H9 (cell line): ENCODE measurements at regions not wholly inside any gene's neighbourhood (a gene's known extent, or its start where the extent isn't known, plus 50 kb on each side); places are given as distances from the start of the nearest gene placed in this dataset.

Experiments used
- DNase-seq: peaks from one replicate; pipeline ENCODE4 v3.0.0-alpha.2; 2017
- H2AFZ ChIP-seq: one replicate; pipeline ENCODE4 v1.6.1; 2013; ENCODE audit warnings: mild to moderate bottlenecking, low read length, control low read depth, moderate library complexity
- H2AK5ac ChIP-seq: 2 replicates; pipeline ENCODE4 v1.6.1; 2013; ENCODE audit warnings: low read length, control low read depth, mixed read lengths; ENCODE audit not compliant: insufficient read length
- H2BK120ac ChIP-seq: one replicate; pipeline ENCODE4 v1.6.1; 2013; ENCODE audit warnings: low read depth, mild to moderate bottlenecking, low read length, control low read depth, inconsistent platforms; ENCODE audit not compliant: poor library complexity, severe bottlenecking
- H2BK12ac ChIP-seq: 2 replicates; pipeline ENCODE4 v1.6.1; 2013; ENCODE audit warnings: low read length, control low read depth, mixed read lengths, low read depth; ENCODE audit not compliant: insufficient read length
- H2BK15ac ChIP-seq: 2 replicates; pipeline ENCODE4 v1.6.1; 2013; ENCODE audit warnings: low read depth, low read length, control low read depth
- H2BK20ac ChIP-seq: one replicate; pipeline ENCODE4 v1.6.1; 2013; ENCODE audit warnings: low read depth, mild to moderate bottlenecking, low read length, control low read depth, inconsistent platforms; ENCODE audit not compliant: poor library complexity, severe bottlenecking
- H2BK5ac ChIP-seq: 2 replicates; pipeline ENCODE4 v1.6.1; 2013; ENCODE audit warnings: low read length, control low read depth, mixed read lengths; ENCODE audit not compliant: insufficient read length
- H3K14ac ChIP-seq: 2 replicates; pipeline ENCODE4 v1.6.1; 2013; ENCODE audit warnings: low read length, control low read depth; ENCODE audit not compliant: insufficient read depth
- H3K18ac ChIP-seq: 2 replicates; pipeline ENCODE4 v1.6.1; 2013; ENCODE audit warnings: low read depth, mild to moderate bottlenecking, mixed read lengths, low read length, control low read depth; ENCODE audit not compliant: insufficient read length
- H3K23ac ChIP-seq: 2 replicates; pipeline ENCODE4 v1.6.1; 2013; ENCODE audit warnings: low read length, control low read depth, mixed read lengths, low read depth; ENCODE audit not compliant: insufficient read length
- H3K23me2 ChIP-seq: 2 replicates; pipeline ENCODE4 v1.6.1; 2013; ENCODE audit warnings: low read depth, mild to moderate bottlenecking, mixed read lengths, low read length, control low read depth; ENCODE audit not compliant: insufficient read length, poor library complexity, severe bottlenecking
- H3K27ac ChIP-seq: 2 replicates; pipeline ENCODE4 v1.5.1; 2013; ENCODE audit warnings: low read length, control low read depth, mixed read lengths, low read depth; ENCODE audit not compliant: insufficient read length
- H3K27me3 ChIP-seq: 2 replicates; pipeline ENCODE4 v1.6.1; 2013; ENCODE audit warnings: low read length, control low read depth, inconsistent platforms; ENCODE audit not compliant: insufficient read depth
- H3K4ac ChIP-seq: 2 replicates; pipeline ENCODE4 v1.6.1; 2013; ENCODE audit warnings: low read depth, mild to moderate bottlenecking, control low read depth, inconsistent platforms, low read length, moderate library complexity
- H3K4me1 ChIP-seq: 2 replicates; pipeline ENCODE4 v1.6.1; 2013; ENCODE audit warnings: low read length, control low read depth, inconsistent platforms; ENCODE audit not compliant: insufficient read depth
- H3K4me2 ChIP-seq: 2 replicates; pipeline ENCODE4 v1.6.1; 2013; ENCODE audit warnings: low read length, control low read depth, mixed read lengths; ENCODE audit not compliant: insufficient read length, insufficient read depth
- H3K56ac ChIP-seq: 2 replicates; pipeline ENCODE4 v1.6.1; 2013; ENCODE audit warnings: low read depth, mild to moderate bottlenecking, mixed read lengths, low read length, control low read depth; ENCODE audit not compliant: insufficient read length
- H3K79me1 ChIP-seq: 2 replicates; pipeline ENCODE4 v1.6.1; 2013; ENCODE audit warnings: low read depth, mild to moderate bottlenecking, moderate library complexity, low read length, control low read depth, inconsistent platforms; ENCODE audit not compliant: insufficient read depth, poor library complexity, severe bottlenecking
- H3K79me2 ChIP-seq: 2 replicates; pipeline ENCODE4 v1.6.1; 2013; ENCODE audit warnings: low read length, control low read depth, inconsistent platforms; ENCODE audit not compliant: insufficient read depth
- H3K9ac ChIP-seq: 2 replicates; pipeline ENCODE4 v1.6.1; 2013; ENCODE audit warnings: low read length, control low read depth, mixed read lengths; ENCODE audit not compliant: insufficient read length; ENCODE audit errors: extremely low read depth
- H3K9me3 ChIP-seq: one replicate; pipeline ENCODE4 v1.6.1; 2013; ENCODE audit warnings: low read depth, low read length, inconsistent platforms; ENCODE audit not compliant: control insufficient read depth
- H3T11ph ChIP-seq: one replicate; pipeline ENCODE4 v1.6.1; 2013; ENCODE audit warnings: mild to moderate bottlenecking, low read length, control low read depth, inconsistent platforms
- H4K20me1 ChIP-seq: one replicate; pipeline ENCODE4 v1.6.1; 2013; ENCODE audit not compliant: control insufficient read depth, insufficient read length, insufficient read depth
- H4K5ac ChIP-seq: 2 replicates; pipeline ENCODE4 v1.6.1; 2013; ENCODE audit warnings: low read depth, mild to moderate bottlenecking, mixed read lengths, low read length, control low read depth; ENCODE audit not compliant: insufficient read length
- H4K8ac ChIP-seq: replicated peaks from 2 replicates; pipeline ENCODE4 v1.6.1; 2013; ENCODE audit warnings: low read length, control low read depth, mixed read lengths, low read depth; ENCODE audit not compliant: insufficient read length
- H4K91ac ChIP-seq: 2 replicates; pipeline ENCODE4 v1.6.1; 2013; ENCODE audit warnings: low read depth, mild to moderate bottlenecking, moderate library complexity, mixed read lengths, low read length, control low read depth; ENCODE audit not compliant: insufficient read length
- H3K27ac Mint-ChIP-seq, 3 experiments: 2 replicates in 2 of 3; 3 replicates in 1 of 3; pipeline ENCODE4 v1.8.0; 2020 to 2021; ENCODE audit warnings: mixed read lengths in 3 of 3, mild to moderate bottlenecking in 1 of 3, moderate library complexity in 1 of 3
- H3K27me3 Mint-ChIP-seq: 2 replicates; pipeline ENCODE4 v1.8.0; 2021; ENCODE audit warnings: low read depth, mild to moderate bottlenecking, moderate library complexity, mixed read lengths
- H3K36me3 Mint-ChIP-seq, 3 experiments: 2 replicates in 2 of 3; 3 replicates in 1 of 3; pipeline ENCODE4 v1.8.0; 2020 to 2021; ENCODE audit warnings: low read depth in 3 of 3, mixed read lengths in 3 of 3; ENCODE audit not compliant: insufficient read depth in 1 of 3
- H3K4me1 Mint-ChIP-seq, 2 experiments: 2 replicates each; pipeline ENCODE4 v1.8.0; 2020; ENCODE audit warnings: mixed read lengths in 2 of 2
- H3K4me3 Mint-ChIP-seq, 2 experiments: 2 replicates in 1 of 2; 3 replicates in 1 of 2; pipeline ENCODE4 v1.8.0; 2020 to 2021; ENCODE audit warnings: mild to moderate bottlenecking in 2 of 2, mixed read lengths in 2 of 2, moderate library complexity in 1 of 2
- H3K9me3 Mint-ChIP-seq, 2 experiments: 2 replicates in 1 of 2; 3 replicates in 1 of 2; pipeline ENCODE4 v1.8.0; 2020; ENCODE audit warnings: mild to moderate bottlenecking in 2 of 2, mixed read lengths in 2 of 2, moderate library complexity in 1 of 2
- CTCF ChIP-seq: fragments of 200-600 bp; sonication (generic); conservative IDR thresholded peaks from 3 replicates; pipeline ENCODE4 v1.8.0; 2021; ENCODE audit warnings: antibody characterized with exemption, mild to moderate bottlenecking
- WGBS: extraction: QIAGEN DNeasy Blood & Tissue Kit; methylation state at CpG from one replicate; pipeline ENCODE4 v1.1.7; 2013; ENCODE audit warnings: missing lambda C conversion rate, low lambda C conversion rate, mixed read lengths; ENCODE audit not compliant: insufficient read length; ENCODE audit errors: extremely low coverage; 5-methylcytosine and 5-hydroxymethylcytosine counted together

- no peak overlapping the region for H2BK20ac ChIP-seq
- no peak overlapping the region for H2AK5ac ChIP-seq
- H3K79me2 ChIP-seq, result no peaks in the 10 kb centered on the region
- no peak overlapping the region for H2BK15ac ChIP-seq
- H3K4ac ChIP-seq, result no peak overlapping the region
- no peak overlapping the region for H3K4me2 ChIP-seq
- H3K79me1 ChIP-seq, result no peaks in the 10 kb centered on the region
- H3K14ac ChIP-seq, result no peak overlapping the region
- no peak overlapping the region for H3K56ac ChIP-seq
- H2AFZ ChIP-seq, result no peak overlapping the region
- H3K27me3 Mint-ChIP-seq, result peaks cover 14% of the 10 kb centered on the region
- no peak overlapping the region for H3K23ac ChIP-seq
- no peak overlapping the region; a peak in 1 of 7 replicates for H3K27ac Mint-ChIP-seq
- H3K4me1 ChIP-seq, result peaks cover 3% of the 10 kb centered on the region; the same call in 1 of the 2 replicates
- peaks cover 20 to 24% of the 10 kb centered on the region in 2 experiments for H3K4me1 Mint-ChIP-seq
- no peak for TF ChIP-seq CTCF
- H3T11ph ChIP-seq, result no peak overlapping the region
- no peak overlapping the region for H4K91ac ChIP-seq
- H4K20me1 ChIP-seq, result no peaks in the 10 kb centered on the region
- no peak overlapping the region for H2BK120ac ChIP-seq
- no peak overlapping the region for H3K4me3 Mint-ChIP-seq
- no peaks in the 10 kb centered on the region for H3K9me3 Mint-ChIP-seq
- no peak overlapping the region for H3K18ac ChIP-seq
- H3K27ac ChIP-seq, result no peak overlapping the region
- no peak for DNase-seq
- WGBS, result no CpG with 5 or more reads among the region's 4 CpGs
- no peaks in the 10 kb centered on the region for H3K9me3 ChIP-seq
- no peak overlapping the region for H4K5ac ChIP-seq
- H3K23me2 ChIP-seq, result no peaks in the 10 kb centered on the region
- H2BK5ac ChIP-seq, result no peak overlapping the region
- no peak overlapping the region for H3K9ac ChIP-seq
- H2BK12ac ChIP-seq, result no peak overlapping the region
- H3K36me3 Mint-ChIP-seq, result no peaks in the 10 kb centered on the region; a peak in 1 of 7 replicates
- no peaks in the 10 kb centered on the region for H3K27me3 ChIP-seq
- no peak overlapping the region for H4K8ac ChIP-seq
These were observed 52.5 kb upstream of the ID3 start for GRCh38 chr1:23611601-23612327.
